H1 (cell line): ENCODE measurements at regions not wholly inside any gene's neighbourhood (a gene's known extent, or its start where the extent isn't known, plus 50 kb on each side); places are given as distances from the start of the nearest gene placed in this dataset.
A peak's percentile ranks its signal among the peaks of the same experiment; 100 is the strongest.

Source experiments
- CTCF ChIA-PET: fragments of 300-600 bp; sonication (Branson Sonifier 250); formaldehyde crosslinking; loops from one replicate; lab custom pipeline; 2021; ENCODE audit not compliant: partially characterized antibody; lab: Charles Lee
- POLR2A ChIA-PET: fragments of 300-600 bp; sonication (Branson Sonifier 250); formaldehyde crosslinking; loops from one replicate; lab custom pipeline; 2021; ENCODE audit warnings: inconsistent platforms; ENCODE audit not compliant: partially characterized antibody; lab: Charles Lee
- DNase-seq, 2 experiments: peaks; one replicate each; pipeline versions ENCODE4 v3.0.0 to v3.0.0-alpha.2; 2010 to 2022; ENCODE audit warnings: low spot score in 2 of 2, low read depth in 1 of 2, mixed read lengths in 1 of 2
- FAIRE-seq: peaks from 2 replicates; lab custom pipeline; 2011; peaks lifted over from hg19 to GRCh38; lab: Jason Lieb, UNC
- H2AFZ ChIP-seq: 2 replicates; pipeline ENCODE4 v1.8.1; 2012; ENCODE audit warnings: low read length, inconsistent platforms
- H2AK5ac ChIP-seq: 2 replicates; pipeline ENCODE4 v1.6.1; 2013; ENCODE audit warnings: low read depth, low read length
- H2BK120ac ChIP-seq: replicated peaks from 2 replicates; pipeline ENCODE3; 2013; ENCODE audit warnings: low read depth, low read length, inconsistent platforms
- H2BK12ac ChIP-seq: 2 replicates; pipeline ENCODE4 v1.6.1; 2013; ENCODE audit warnings: low read depth, low read length
- H2BK15ac ChIP-seq: 2 replicates; pipeline ENCODE4 v1.6.1; 2013; ENCODE audit warnings: low read length
- H2BK20ac ChIP-seq: 2 replicates; pipeline ENCODE4 v1.6.1; 2013; ENCODE audit warnings: low read length
- H2BK5ac ChIP-seq: 2 replicates; pipeline ENCODE4 v1.6.1; 2013; ENCODE audit warnings: low read depth, low read length
- H3K14ac ChIP-seq: 2 replicates; pipeline ENCODE4 v1.6.1; 2013; ENCODE audit warnings: inconsistent platforms; ENCODE audit not compliant: insufficient read length
- H3K18ac ChIP-seq: 2 replicates; pipeline ENCODE4 v1.6.1; 2013; ENCODE audit warnings: low read length; ENCODE audit errors: extremely low read depth
- H3K23ac ChIP-seq: 2 replicates; pipeline ENCODE4 v1.6.1; 2013; ENCODE audit warnings: inconsistent platforms; ENCODE audit not compliant: insufficient read length
- H3K23me2 ChIP-seq: 2 replicates; pipeline ENCODE4 v1.6.1; 2013; ENCODE audit warnings: low read depth, low read length
- H3K27ac ChIP-seq: 2 replicates; pipeline ENCODE4 v1.6.1; 2011; ENCODE audit warnings: low read depth, low read length, inconsistent platforms
- H3K27me3 ChIP-seq, 4 experiments: replicated peaks in 1 of 4; 1 replicate in 1 of 4; 2 replicates in 3 of 4; pipeline versions ENCODE4 v1.6.1 to v1.8.1; 2011 to 2013; ENCODE audit warnings: low read length in 3 of 4, mild to moderate bottlenecking in 3 of 4, inconsistent platforms in 2 of 4, mixed read lengths in 2 of 4, moderate library complexity in 1 of 4; ENCODE audit not compliant: control insufficient read depth in 3 of 4, insufficient read depth in 3 of 4; ENCODE audit errors: extremely low read depth in 1 of 4
- H3K36me3 ChIP-seq, 4 experiments: 2 replicates each; pipeline versions ENCODE4 v1.6.1 to v1.8.1; 2011 to 2013; ENCODE audit warnings: mild to moderate bottlenecking in 4 of 4, low read length in 3 of 4, moderate library complexity in 2 of 4, control low read depth in 1 of 4, inconsistent platforms in 1 of 4; ENCODE audit not compliant: insufficient read depth in 4 of 4, control insufficient read depth in 2 of 4
- H3K4ac ChIP-seq: replicated peaks from 2 replicates; pipeline ENCODE3; 2013; ENCODE audit warnings: low read length, low read depth, mixed read lengths, inconsistent platforms; ENCODE audit not compliant: insufficient read length
- H3K4me1 ChIP-seq, 4 experiments: replicated peaks in 1 of 4; 1 replicate in 1 of 4; 2 replicates in 3 of 4; pipeline versions ENCODE4 v1.6.1 to v1.8.1; 2011 to 2013; ENCODE audit warnings: low read length in 3 of 4, inconsistent platforms in 2 of 4, mixed read lengths in 1 of 4; ENCODE audit not compliant: insufficient read depth in 4 of 4, control insufficient read depth in 3 of 4
- H3K4me2 ChIP-seq, 2 experiments: 2 replicates each; pipeline versions ENCODE4 v1.6.1 to v1.8.1; 2011 to 2013; ENCODE audit warnings: low read depth in 2 of 2, low read length in 2 of 2, control low read depth in 1 of 2, inconsistent platforms in 1 of 2, mild to moderate bottlenecking in 1 of 2; ENCODE audit not compliant: insufficient read depth in 1 of 2
- H3K4me3 ChIP-seq, 4 experiments: fragments of 200-600, 300-600 bp in 1 of 4; sonication (generic), shearing (Covaris generic), sonication (Bioruptor Twin) in 1 of 4; 2 replicates each; pipeline versions ENCODE4 v1.5.1 to v1.8.1; 2011 to 2016; ENCODE audit warnings: low read length in 4 of 4, low read depth in 3 of 4, control low read depth in 2 of 4, inconsistent platforms in 2 of 4, mild to moderate bottlenecking in 2 of 4, mixed read lengths in 1 of 4, moderate library complexity in 1 of 4; ENCODE audit not compliant: insufficient read depth in 2 of 4; ENCODE audit errors: extremely low read depth in 1 of 4
- H3K56ac ChIP-seq: replicated peaks from 2 replicates; pipeline ENCODE3; 2013; ENCODE audit warnings: low read depth, mild to moderate bottlenecking, mixed read lengths, low read length, inconsistent platforms; ENCODE audit not compliant: insufficient read length
- H3K79me1 ChIP-seq: 2 replicates; pipeline ENCODE4 v1.6.1; 2013; ENCODE audit warnings: low read depth, low read length, control low read depth
- H3K79me2 ChIP-seq, 2 experiments: 2 replicates each; pipeline versions ENCODE4 v1.6.1 to v1.8.1; 2012 to 2013; ENCODE audit warnings: low read length in 2 of 2, mild to moderate bottlenecking in 2 of 2, inconsistent platforms in 1 of 2; ENCODE audit not compliant: insufficient read depth in 2 of 2, control insufficient read depth in 1 of 2
- H3K9ac ChIP-seq, 4 experiments: replicated peaks in 1 of 4; 1 replicate in 1 of 4; 2 replicates in 3 of 4; pipeline versions ENCODE4 v1.6.1 to v1.8.1; 2011 to 2013; ENCODE audit warnings: low read depth in 3 of 4, low read length in 3 of 4, control low read depth in 2 of 4, mild to moderate bottlenecking in 2 of 4, moderate library complexity in 2 of 4, inconsistent platforms in 1 of 4; ENCODE audit errors: extremely low read depth in 1 of 4
- H3K9me3 ChIP-seq, 2 experiments: 2 replicates each; pipeline versions ENCODE4 v1.6.1 to v1.8.1; 2012 to 2013; ENCODE audit warnings: mild to moderate bottlenecking in 2 of 2, moderate library complexity in 2 of 2, control low read depth in 1 of 2, inconsistent platforms in 1 of 2, low read depth in 1 of 2, low read length in 1 of 2, mixed read lengths in 1 of 2; ENCODE audit not compliant: insufficient read depth in 2 of 2
- H4K20me1 ChIP-seq, 2 experiments: replicated peaks in 1 of 2; 2 replicates each; pipeline versions ENCODE3 to v1.8.1; 2011 to 2013; ENCODE audit warnings: inconsistent platforms in 2 of 2, low read length in 2 of 2, mild to moderate bottlenecking in 1 of 2; ENCODE audit not compliant: insufficient read depth in 2 of 2, control insufficient read depth in 1 of 2
- H4K5ac ChIP-seq: 2 replicates; pipeline ENCODE4 v1.6.1; 2013; ENCODE audit warnings: low read length, low read depth, mixed read lengths, inconsistent platforms; ENCODE audit not compliant: insufficient read length
- H4K8ac ChIP-seq: 2 replicates; pipeline ENCODE4 v1.8.0; 2013; ENCODE audit warnings: mild to moderate bottlenecking, moderate library complexity, low read length, inconsistent platforms; ENCODE audit not compliant: insufficient read depth; ENCODE audit errors: extremely low read depth
- H4K91ac ChIP-seq: replicated peaks from 2 replicates; pipeline ENCODE3; 2013; ENCODE audit warnings: low read length, mixed read lengths, inconsistent platforms; ENCODE audit not compliant: insufficient read length
- BACH1 ChIP-seq: IDR thresholded peaks from 2 replicates; pipeline ENCODE4 v1.6.1; 2012; ENCODE audit warnings: low read length, improper control_type of control experiment
- CEBPB ChIP-seq: IDR thresholded peaks from 2 replicates; pipeline ENCODE4 v1.6.1; 2012; ENCODE audit warnings: low read depth, low read length
- CHD1 ChIP-seq: IDR thresholded peaks from 2 replicates; pipeline ENCODE4 v1.6.1; 2012; ENCODE audit warnings: low read depth, low read length, improper control_type of control experiment
- RXRA ChIP-seq: IDR thresholded peaks from 2 replicates; pipeline ENCODE4 v1.6.1; 2011; ENCODE audit warnings: low read depth, mild to moderate bottlenecking, low read length, moderate library complexity; ENCODE audit not compliant: insufficient read depth
- SP2 ChIP-seq: IDR thresholded peaks from 2 replicates; pipeline ENCODE4 v1.6.1; 2012; ENCODE audit warnings: mild to moderate bottlenecking, low read length, inconsistent platforms
- SRF ChIP-seq: IDR thresholded peaks from 2 replicates; pipeline ENCODE4 v1.6.1; 2011; ENCODE audit warnings: mild to moderate bottlenecking, low read depth, low read length, moderate library complexity
- TAF1 ChIP-seq: IDR thresholded peaks from 2 replicates; pipeline ENCODE4 v1.6.1; 2011; ENCODE audit warnings: mild to moderate bottlenecking, low read depth, low read length
- WGBS, 2 experiments: shearing (Covaris generic) in 1 of 2; methylation state at CpG; one replicate each; pipeline versions ENCODE4 v1.1.6 to v1.1.7; 2013 to 2015; ENCODE audit warnings: low lambda C conversion rate in 2 of 2, mixed read lengths in 2 of 2, inconsistent platforms in 1 of 2, low coverage in 1 of 2, missing lambda C conversion rate in 1 of 2; ENCODE audit not compliant: insufficient replicate concordance in 2 of 2, insufficient coverage in 1 of 2, insufficient read length in 1 of 2; ENCODE audit errors: extremely low coverage in 1 of 2, missing lambda C conversion rate in 1 of 2; 5-methylcytosine and 5-hydroxymethylcytosine counted together

DNA sequence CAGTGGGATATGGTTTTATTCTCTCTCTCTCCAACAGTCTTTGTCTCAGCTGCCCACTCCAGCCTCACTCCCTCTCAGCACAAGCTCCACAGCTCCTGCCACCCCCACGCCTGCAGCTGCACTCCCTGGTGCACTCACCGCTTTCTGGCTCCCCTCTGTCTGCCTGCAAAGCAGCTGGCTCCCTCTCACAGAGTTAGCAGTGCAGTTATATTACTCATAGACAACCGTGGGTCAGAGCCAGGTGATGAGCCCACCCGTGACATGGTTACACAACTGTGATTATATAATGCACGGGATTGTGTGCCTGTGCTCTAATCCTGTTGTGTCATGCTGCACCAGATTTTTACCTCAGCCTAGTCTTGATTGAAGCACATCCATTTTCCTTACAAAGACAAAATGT lies 276.9 kb upstream of the CHAC2 start:
- Histone ChIP-seq H2BK15ac (no peak overlapping the region), H2BK5ac (0 out of 2 replicates have a peak overlapping the region, but pooled peaks have one; percentile 22), H3K9ac (no peak overlapping the region), H3K36me3 (no peaks in the 10 kb centered on the region), H4K8ac (no peak overlapping the region), H3K18ac (no peak overlapping the region), H2AK5ac (no peak overlapping the region), H3K4ac (no peak overlapping the region), H4K5ac (no peak overlapping the region), H2AFZ (0 out of 2 replicates have a peak overlapping the region, but pooled peaks have one; percentile 76), H3K79me1 (no peaks in the 10 kb centered on the region), H4K20me1 (no peaks in the 10 kb centered on the region), H3K14ac (peak overlapping the region; percentile 85), H3K27me3 (no peaks in the 10 kb centered on the region), H3K4me1 (peaks cover 0 to 6% (median under 1%) of the 10 kb centered on the region in 4 experiments; a peak in 2 of 7 replicates), H3K4me2 (no peak overlapping the region), H3K4me3 (no peak overlapping the region), H3K9me3 (no peaks in the 10 kb centered on the region; a peak in 1 of 4 replicates), H2BK120ac (peak overlapping the region; percentile 53), H4K91ac (peak overlapping the region; percentile 80), H3K79me2 (no peaks in the 10 kb centered on the region), H2BK20ac (peak overlapping the region; percentile 55; the same call in 1 of the 2 replicates), H2BK12ac (no peak overlapping the region; the same call in 1 of the 2 replicates), H3K56ac (no peak overlapping the region), H3K27ac (no peak overlapping the region), H3K23ac (no peak overlapping the region), H3K23me2 (no peaks in the 10 kb centered on the region; the same call in 1 of the 2 replicates)
- DNase-seq (no peak), FAIRE-seq (no peak)
- ChIA-PET POLR2A (no interaction called here), CTCF (interaction anchor here (1.1 to 2.1 kb wide), 3 partner anchors 13 to 420 kb away, joined by 3 to 4 read pairs (median 4); no protein-coding TSS in a partner anchor)
- 75% methylated on average over 5 of the region's 5 CpGs; no CpG with 5 or more reads in 1 of the 2 experiments for WGBS, 2 experiments
- TF ChIP-seq SP2 (no peak), CHD1 (no peak), CEBPB (no peak), SRF (no peak), TAF1 (no peak), RXRA (no peak), BACH1 (0 out of 2 replicates have a peak, but pooled peaks have one; percentile 7)
